Activated naive CD4-positive, alpha-beta T cell treated with anti-CD3 and anti-CD28 coated beads, Interleukin-2, amount 10 ng/mL, durations not matched to agents 7 days and 5 days (primary cell): ENCODE measurements at regions not wholly inside any gene's neighbourhood (a gene's known extent, or its start where the extent isn't known, plus 50 kb on each side); places are given as distances from the start of the nearest gene placed in this dataset.
"Not testable (repeated sequence)": the region's sequence is repeated elsewhere in the genome, so short reads cannot be mapped to it uniquely, and the experiment has no call there.

Experiments
- CTCF ChIA-PET: fragments of 350-600 bp; sonication (Branson Sonifier 250); formaldehyde crosslinking; loops from one replicate; lab custom pipeline; 2021; ENCODE audit warnings: antibody characterized with exemption; lab: Charles Lee
- DNase-seq: peaks from one replicate; pipeline ENCODE4 v3.0.0-alpha.2; 2020
- H3K27ac Mint-ChIP-seq: one replicate; pipeline ENCODE4 v1.8.0; 2021; ENCODE audit warnings: mild to moderate bottlenecking, moderate library complexity, mixed read lengths
- H3K27me3 Mint-ChIP-seq: one replicate; pipeline ENCODE4 v1.8.0; 2021; ENCODE audit warnings: mild to moderate bottlenecking, mixed read lengths
- H3K36me3 Mint-ChIP-seq: one replicate; pipeline ENCODE4 v1.8.0; 2021; ENCODE audit warnings: mixed read lengths
- H3K4me1 Mint-ChIP-seq: one replicate; pipeline ENCODE4 v1.8.0; 2021; ENCODE audit warnings: mixed read lengths
- H3K4me3 Mint-ChIP-seq: one replicate; pipeline ENCODE4 v1.8.0; 2021; ENCODE audit warnings: mild to moderate bottlenecking, moderate library complexity, mixed read lengths
- H3K9me3 Mint-ChIP-seq: one replicate; pipeline ENCODE4 v1.8.0; 2021; ENCODE audit warnings: mixed read lengths

- H3K4me3 Mint-ChIP-seq = no peak overlapping the region
Measured at GRCh38 chr3:127072221-127072771, 89.4 kb downstream of the PLXNA1 start.

GRCh38 chr3:127072971-127073783, 90.3 kb downstream of the PLXNA1 start:
- Mint-ChIP-seq H3K9me3 (no peaks in the 10 kb centered on the region), H3K27me3 (no peaks in the 10 kb centered on the region), H3K4me3 (no peak overlapping the region), H3K4me1 (no peaks in the 10 kb centered on the region), H3K36me3 (no peaks in the 10 kb centered on the region), H3K27ac (no peak overlapping the region)
- no peak for DNase-seq
- CTCF ChIA-PET = no interaction called here

More at GRCh38 chr3:127072221-127072771, 89.4 kb downstream of the PLXNA1 start:
- Mint-ChIP-seq H3K4me1 (no peaks in the 10 kb centered on the region), H3K27me3 (no peaks in the 10 kb centered on the region), H3K27ac (no peak overlapping the region), H3K9me3 (no peaks in the 10 kb centered on the region), H3K36me3 (no peaks in the 10 kb centered on the region)
- CTCF ChIA-PET = no interaction called here
- no peak for DNase-seq

- no peak for DNase-seq
- no peaks in the 10 kb centered on the region for H3K4me1 Mint-ChIP-seq
- H3K27me3 Mint-ChIP-seq = no peaks in the 10 kb centered on the region
- CTCF ChIA-PET = interaction anchor here (0.6 to 0.9 kb wide), 2 partner anchors 306 to 381 kb away, joined by 3 read pairs; no protein-coding TSS in a partner anchor
- no peaks in the 10 kb centered on the region for H3K36me3 Mint-ChIP-seq
- H3K9me3 Mint-ChIP-seq = no peaks in the 10 kb centered on the region
- no peak overlapping the region for H3K27ac Mint-ChIP-seq
- H3K4me3 Mint-ChIP-seq = no peak overlapping the region
Measured at GRCh38 chr3:127073941-127074820, 91.3 kb downstream of the PLXNA1 start.

GRCh38 chr3:127074900-127075360, 92.0 kb downstream of the PLXNA1 start:
- H3K9me3 Mint-ChIP-seq = no peaks in the 10 kb centered on the region
- no peak overlapping the region for H3K27ac Mint-ChIP-seq
- no peak for DNase-seq
- CTCF ChIA-PET = interaction anchor here (0.6 to 0.9 kb wide), 2 partner anchors 307 to 381 kb away, joined by 3 read pairs; no protein-coding TSS in a partner anchor
- H3K4me3 Mint-ChIP-seq = no peak overlapping the region
- no peaks in the 10 kb centered on the region for H3K27me3 Mint-ChIP-seq
- H3K4me1 Mint-ChIP-seq = no peaks in the 10 kb centered on the region
- no peaks in the 10 kb centered on the region for H3K36me3 Mint-ChIP-seq

- H3K4me3 Mint-ChIP-seq, H3K27me3 Mint-ChIP-seq, H3K36me3 Mint-ChIP-seq, H3K9me3 Mint-ChIP-seq, CTCF ChIA-PET, H3K27ac Mint-ChIP-seq, DNase-seq, H3K4me1 Mint-ChIP-seq: not testable (repeated sequence)
Measured at GRCh38 chr3:127076166-127076992, 93.5 kb downstream of the PLXNA1 start.

GRCh38 chr3:127077068-127077467, 94.2 kb downstream of the PLXNA1 start:
- H3K4me3 Mint-ChIP-seq = no peak overlapping the region
- no peak overlapping the region for H3K27ac Mint-ChIP-seq
- no peaks in the 10 kb centered on the region for H3K4me1 Mint-ChIP-seq
- H3K36me3 Mint-ChIP-seq = no peaks in the 10 kb centered on the region
- H3K9me3 Mint-ChIP-seq = no peaks in the 10 kb centered on the region
- DNase-seq = no peak
- CTCF ChIA-PET = no interaction called here
- no peaks in the 10 kb centered on the region for H3K27me3 Mint-ChIP-seq

GRCh38 chr3:127077505-127078064, 94.7 kb downstream of the PLXNA1 start:
- Mint-ChIP-seq H3K27ac (no peak overlapping the region), H3K27me3 (no peaks in the 10 kb centered on the region), H3K36me3 (no peaks in the 10 kb centered on the region), H3K4me3 (no peak overlapping the region), H3K9me3 (no peaks in the 10 kb centered on the region), H3K4me1 (no peaks in the 10 kb centered on the region)
- CTCF ChIA-PET = no interaction called here
- no peak for DNase-seq

- Mint-ChIP-seq H3K9me3 (no peaks in the 10 kb centered on the region), H3K4me1 (no peaks in the 10 kb centered on the region), H3K36me3 (no peaks in the 10 kb centered on the region), H3K27me3 (no peaks in the 10 kb centered on the region), H3K4me3 (no peak overlapping the region), H3K27ac (no peak overlapping the region)
- CTCF ChIA-PET = no interaction called here
- DNase-seq = no peak
Measured at GRCh38 chr3:127078626-127079025, 95.7 kb downstream of the PLXNA1 start.

GRCh38 chr3:127079211-127079610, 96.3 kb downstream of the PLXNA1 start:
- Mint-ChIP-seq H3K9me3 (no peaks in the 10 kb centered on the region), H3K4me3 (no peak overlapping the region), H3K27me3 (no peaks in the 10 kb centered on the region)

GRCh38 chr3:127081001-127081720, 98.2 kb downstream of the PLXNA1 start:
- H3K36me3 Mint-ChIP-seq = no peaks in the 10 kb centered on the region
- H3K4me1 Mint-ChIP-seq = no peaks in the 10 kb centered on the region
- no peak overlapping the region for H3K27ac Mint-ChIP-seq
- CTCF ChIA-PET = no interaction called here
- no peaks in the 10 kb centered on the region for H3K9me3 Mint-ChIP-seq
- H3K4me3 Mint-ChIP-seq = no peak overlapping the region
- DNase-seq = no peak
- H3K27me3 Mint-ChIP-seq = no peaks in the 10 kb centered on the region

More at GRCh38 chr3:127079211-127079610, 96.3 kb downstream of the PLXNA1 start:
- CTCF ChIA-PET = no interaction called here
- DNase-seq = no peak
- Mint-ChIP-seq H3K36me3 (no peaks in the 10 kb centered on the region), H3K4me1 (no peaks in the 10 kb centered on the region), H3K27ac (no peak overlapping the region)

- Mint-ChIP-seq H3K4me1 (no peaks in the 10 kb centered on the region), H3K36me3 (no peaks in the 10 kb centered on the region), H3K9me3 (no peaks in the 10 kb centered on the region), H3K4me3 (no peak overlapping the region), H3K27ac (no peak overlapping the region), H3K27me3 (no peaks in the 10 kb centered on the region)
- CTCF ChIA-PET = no interaction called here
- DNase-seq = no peak
Measured at GRCh38 chr3:127082066-127082465, 99.2 kb downstream of the PLXNA1 start.

- no peak for DNase-seq
- H3K27me3 Mint-ChIP-seq = no peaks in the 10 kb centered on the region
- no peak overlapping the region for H3K27ac Mint-ChIP-seq
- no peak overlapping the region for H3K4me3 Mint-ChIP-seq
- H3K36me3 Mint-ChIP-seq = no peaks in the 10 kb centered on the region
- no peaks in the 10 kb centered on the region for H3K9me3 Mint-ChIP-seq
- no peaks in the 10 kb centered on the region for H3K4me1 Mint-ChIP-seq
- CTCF ChIA-PET = no interaction called here
Measured at GRCh38 chr3:127083778-127084397, 101.0 kb downstream of the PLXNA1 start.
